SK-N-SH treated with all-trans-retinoic acid at 6 μM for 48 hours (cell line): ENCODE measurements at regions not wholly inside any gene's neighbourhood (a gene's known extent, or its start where the extent isn't known, plus 50 kb on each side); places are given as distances from the start of the nearest gene placed in this dataset.

Experiments used
- ATAC-seq: fragments of 200-7000 bp; cut with Tn5 transposase; 3 replicates; pipeline ENCODE4 v1.9.1; 2020; ENCODE audit warnings: mild to moderate bottlenecking, moderate library complexity
- ARNTL ChIP-seq: fragments of 450-650 bp; formaldehyde crosslinking; IDR thresholded peaks from 2 replicates; pipeline ENCODE4 v1.5.0; 2020; ENCODE audit warnings: low read depth, mild to moderate bottlenecking, moderate library complexity, borderline replicate concordance
- BACH2 ChIP-seq: fragments of 250-450 bp; sonication (Bioruptor Pico); IDR thresholded peaks from 2 replicates; pipeline ENCODE4 v1.9.0; 2021; ENCODE audit warnings: mild to moderate bottlenecking, borderline replicate concordance
- CSDC2 ChIP-seq: fragments of 250-450 bp; sonication (Bioruptor Pico); IDR thresholded peaks from 2 replicates; pipeline ENCODE4 v1.5.0; 2020; ENCODE audit warnings: mild to moderate bottlenecking, moderate library complexity
- ESRRG ChIP-seq: fragments of 250-450 bp; sonication (Bioruptor Pico); IDR thresholded peaks from 2 replicates; pipeline ENCODE4 v1.6.1; 2021; ENCODE audit warnings: mild to moderate bottlenecking
- GLIS3 ChIP-seq: fragments of 250-450 bp; sonication (Bioruptor Pico); IDR thresholded peaks from 2 replicates; pipeline ENCODE4 v1.5.0; 2020; ENCODE audit warnings: mild to moderate bottlenecking, moderate library complexity
- ISL1 ChIP-seq: fragments of 250-450 bp; sonication (Bioruptor Pico); IDR thresholded peaks from 2 replicates; pipeline ENCODE4 v2.1.2; 2022; ENCODE audit warnings: mild to moderate bottlenecking, moderate library complexity
- OSR1 ChIP-seq: fragments of 250-450 bp; sonication (Bioruptor Pico); IDR thresholded peaks from 2 replicates; pipeline ENCODE4 v1.8.0; 2022; ENCODE audit warnings: moderate library complexity, mild to moderate bottlenecking, inconsistent platforms
- RARB ChIP-seq: fragments of 250-450 bp; sonication (Bioruptor Pico); IDR thresholded peaks from 2 replicates; pipeline ENCODE4 v1.8.0; 2021; ENCODE audit warnings: mild to moderate bottlenecking, moderate library complexity
- SNAI2 ChIP-seq: fragments of 250-450 bp; sonication (Bioruptor Pico); IDR thresholded peaks from 2 replicates; pipeline ENCODE4 v1.5.0; 2020; ENCODE audit warnings: mild to moderate bottlenecking, moderate library complexity
- TCF4 ChIP-seq: fragments of 250-450 bp; sonication (Bioruptor Pico); IDR thresholded peaks from 2 replicates; pipeline ENCODE4 v1.8.0; 2021; ENCODE audit warnings: mild to moderate bottlenecking, moderate library complexity, borderline replicate concordance
- TOX ChIP-seq: fragments of 250-450 bp; sonication (Bioruptor Pico); IDR thresholded peaks from 2 replicates; pipeline ENCODE4 v1.8.0; 2021; ENCODE audit warnings: mild to moderate bottlenecking, moderate library complexity, borderline replicate concordance
- ZC3H10 ChIP-seq: fragments of 250-450 bp; sonication (Bioruptor Pico); IDR thresholded peaks from 2 replicates; pipeline ENCODE4 v1.5.1; 2021; ENCODE audit warnings: mild to moderate bottlenecking, moderate library complexity
- ZFP30 ChIP-seq: fragments of 450-650 bp; formaldehyde crosslinking; IDR thresholded peaks from 2 replicates; pipeline ENCODE4 v1.5.0; 2022; ENCODE audit warnings: mild to moderate bottlenecking, moderate library complexity
- ZNF565 ChIP-seq: fragments of 450-650 bp; formaldehyde crosslinking; conservative IDR thresholded peaks from 2 replicates; pipeline ENCODE4 v1.5.0; 2020; ENCODE audit warnings: low read depth, mild to moderate bottlenecking, moderate library complexity
- ZNF70 ChIP-seq: fragments of 450-650 bp; formaldehyde crosslinking; IDR thresholded peaks from 2 replicates; pipeline ENCODE4 v1.5.0; 2020; ENCODE audit warnings: mild to moderate bottlenecking, moderate library complexity
- ZNF8 ChIP-seq: fragments of 450-650 bp; formaldehyde crosslinking; IDR thresholded peaks from 2 replicates; pipeline ENCODE4 v1.5.0; 2020; ENCODE audit warnings: mild to moderate bottlenecking, moderate library complexity
- TF ChIP-seq, protein P1 (sequence below): fragments of 250-450 bp; sonication (Bioruptor Pico); IDR thresholded peaks from 2 replicates; pipeline ENCODE4 v1.5.1; 2021; ENCODE audit warnings: mild to moderate bottlenecking, moderate library complexity
- TF ChIP-seq, protein P2 (sequence below): fragments of 250-450 bp; sonication (Bioruptor Pico); IDR thresholded peaks from 2 replicates; pipeline ENCODE4 v1.8.0; 2021; ENCODE audit warnings: low read depth, mild to moderate bottlenecking, moderate library complexity, borderline replicate concordance
- TF ChIP-seq, protein P3 (sequence below): fragments of 250-450 bp; sonication (Bioruptor Pico); IDR thresholded peaks from 2 replicates; pipeline ENCODE4 v1.5.0; 2020; ENCODE audit warnings: mild to moderate bottlenecking, moderate library complexity
- TF ChIP-seq, protein P4 (sequence below): fragments of 250-450 bp; sonication (Bioruptor Pico); IDR thresholded peaks from 2 replicates; pipeline ENCODE4 v1.8.0; 2020; ENCODE audit warnings: mild to moderate bottlenecking, moderate library complexity, borderline replicate concordance

DNA sequence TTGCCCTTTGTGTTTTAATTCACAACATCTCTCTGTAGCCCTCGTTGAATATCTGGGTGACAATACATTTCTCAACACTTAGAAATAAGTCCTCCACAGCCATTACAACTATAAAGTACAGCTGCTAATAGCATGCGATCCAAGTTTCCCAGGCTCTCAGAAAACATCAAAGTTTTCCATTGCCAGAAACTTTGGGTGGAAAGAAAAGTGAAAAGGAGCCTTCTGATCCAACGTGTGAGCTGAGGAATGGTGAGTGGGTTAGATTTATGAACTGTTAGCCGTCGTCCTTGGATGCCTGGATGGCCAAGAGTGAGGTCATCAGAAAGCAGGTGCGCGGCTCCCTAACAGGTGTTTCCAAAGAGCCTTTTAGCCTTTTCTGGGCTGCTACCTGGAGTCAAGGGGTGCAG lies 258.0 kb downstream of the PMP22 start:
- no peak for ATAC-seq

DNA sequence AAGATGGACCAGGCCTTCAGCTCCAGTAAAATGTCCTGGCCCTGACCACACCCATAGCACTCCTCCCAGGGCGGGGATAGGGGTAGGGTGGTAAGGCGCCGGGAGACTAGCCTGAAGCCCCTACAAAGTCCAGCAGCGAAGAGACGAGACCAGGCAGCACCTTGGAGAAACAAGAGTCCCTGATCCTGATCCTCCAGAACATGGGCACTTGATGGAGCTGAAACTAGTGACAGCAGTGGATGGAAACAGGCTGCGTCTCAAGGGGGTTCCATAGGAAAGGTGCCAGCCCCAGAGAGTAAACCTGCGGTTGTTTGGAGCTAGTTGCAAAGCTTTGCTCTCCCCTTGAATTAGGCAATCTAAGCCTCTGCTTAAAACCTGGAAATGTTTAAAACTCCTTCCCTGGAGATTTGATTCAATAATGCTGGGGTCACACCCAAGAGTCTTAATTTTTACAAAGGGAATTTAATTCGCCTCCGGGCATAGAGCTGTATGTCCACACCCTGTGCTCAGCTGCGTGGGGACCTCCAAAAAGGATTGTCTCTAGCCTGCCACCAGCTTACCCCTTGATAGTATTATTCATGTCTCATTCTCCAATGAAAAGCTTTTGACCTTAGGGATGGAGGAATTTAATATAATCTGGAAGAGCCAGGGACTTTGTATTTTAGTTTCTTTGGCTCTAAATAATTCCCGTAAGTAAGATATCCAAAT lies 258.6 kb downstream of the PMP22 start:
- no peak for ATAC-seq
- no peak for TF ChIP-seq ZNF8
- TF ChIP-seq GLIS3, result no peak
- no peak for TF ChIP-seq SNAI2 (CRISPR knock-in tag)
- no peak for TF ChIP-seq BACH2
- TF ChIP-seq, protein P1, sequence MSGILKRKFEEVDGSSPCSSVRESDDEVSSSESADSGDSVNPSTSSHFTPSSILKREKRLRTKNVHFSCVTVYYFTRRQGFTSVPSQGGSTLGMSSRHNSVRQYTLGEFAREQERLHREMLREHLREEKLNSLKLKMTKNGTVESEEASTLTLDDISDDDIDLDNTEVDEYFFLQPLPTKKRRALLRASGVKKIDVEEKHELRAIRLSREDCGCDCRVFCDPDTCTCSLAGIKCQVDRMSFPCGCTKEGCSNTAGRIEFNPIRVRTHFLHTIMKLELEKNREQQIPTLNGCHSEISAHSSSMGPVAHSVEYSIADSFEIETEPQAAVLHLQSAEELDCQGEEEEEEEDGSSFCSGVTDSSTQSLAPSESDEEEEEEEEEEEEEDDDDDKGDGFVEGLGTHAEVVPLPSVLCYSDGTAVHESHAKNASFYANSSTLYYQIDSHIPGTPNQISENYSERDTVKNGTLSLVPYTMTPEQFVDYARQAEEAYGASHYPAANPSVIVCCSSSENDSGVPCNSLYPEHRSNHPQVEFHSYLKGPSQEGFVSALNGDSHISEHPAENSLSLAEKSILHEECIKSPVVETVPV (CRISPR knock-in tag), result no peak
- TF ChIP-seq ZNF565, result no peak
- TF ChIP-seq ESRRG (CRISPR knock-in tag), result no peak
- no peak for TF ChIP-seq ISL1 (CRISPR knock-in tag)

More for the DNA sequence above, 258.0 kb downstream of the PMP22 start:
- TF ChIP-seq TOX (CRISPR knock-in tag), result no peak

DNA sequence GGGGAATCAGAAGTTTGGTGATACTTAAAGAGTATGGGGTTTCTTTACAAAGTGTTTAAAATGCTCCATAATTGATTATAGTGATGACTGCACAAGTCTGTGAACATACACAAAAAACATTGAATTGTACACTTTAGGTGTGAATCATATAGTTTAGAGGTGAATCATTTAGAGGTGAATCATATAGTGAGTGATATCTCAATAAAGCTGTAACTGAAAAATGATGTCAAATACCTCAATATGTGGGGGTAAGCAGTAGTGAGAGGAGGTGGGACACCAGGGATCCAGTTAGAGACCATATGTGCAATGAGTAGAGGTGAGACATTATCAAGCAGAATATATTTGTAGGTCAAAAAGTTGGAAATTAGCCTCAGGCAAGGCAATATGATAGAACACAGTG lies 264.5 kb downstream of the PMP22 start:
- no peak for ATAC-seq
- TF ChIP-seq ARNTL (CRISPR knock-in tag) (no peak), RARB (CRISPR knock-in tag) (no peak), TCF4 (CRISPR knock-in tag) (no peak), ZNF8 (no peak), ZFP30 (no peak), ISL1 (CRISPR knock-in tag) (no peak), GLIS3 (no peak), ZNF70 (CRISPR knock-in tag) (no peak), CSDC2 (CRISPR knock-in tag) (no peak)
- TF ChIP-seq, protein P2, sequence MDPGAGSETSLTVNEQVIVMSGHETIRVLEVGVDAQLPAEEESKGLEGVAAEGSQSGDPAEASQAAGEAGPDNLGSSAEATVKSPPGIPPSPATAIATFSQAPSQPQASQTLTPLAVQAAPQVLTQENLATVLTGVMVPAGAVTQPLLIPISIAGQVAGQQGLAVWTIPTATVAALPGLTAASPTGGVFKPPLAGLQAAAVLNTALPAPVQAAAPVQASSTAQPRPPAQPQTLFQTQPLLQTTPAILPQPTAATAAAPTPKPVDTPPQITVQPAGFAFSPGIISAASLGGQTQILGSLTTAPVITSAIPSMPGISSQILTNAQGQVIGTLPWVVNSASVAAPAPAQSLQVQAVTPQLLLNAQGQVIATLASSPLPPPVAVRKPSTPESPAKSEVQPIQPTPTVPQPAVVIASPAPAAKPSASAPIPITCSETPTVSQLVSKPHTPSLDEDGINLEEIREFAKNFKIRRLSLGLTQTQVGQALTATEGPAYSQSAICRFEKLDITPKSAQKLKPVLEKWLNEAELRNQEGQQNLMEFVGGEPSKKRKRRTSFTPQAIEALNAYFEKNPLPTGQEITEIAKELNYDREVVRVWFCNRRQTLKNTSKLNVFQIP (CRISPR knock-in tag), result no peak
- TF ChIP-seq, protein P3, sequence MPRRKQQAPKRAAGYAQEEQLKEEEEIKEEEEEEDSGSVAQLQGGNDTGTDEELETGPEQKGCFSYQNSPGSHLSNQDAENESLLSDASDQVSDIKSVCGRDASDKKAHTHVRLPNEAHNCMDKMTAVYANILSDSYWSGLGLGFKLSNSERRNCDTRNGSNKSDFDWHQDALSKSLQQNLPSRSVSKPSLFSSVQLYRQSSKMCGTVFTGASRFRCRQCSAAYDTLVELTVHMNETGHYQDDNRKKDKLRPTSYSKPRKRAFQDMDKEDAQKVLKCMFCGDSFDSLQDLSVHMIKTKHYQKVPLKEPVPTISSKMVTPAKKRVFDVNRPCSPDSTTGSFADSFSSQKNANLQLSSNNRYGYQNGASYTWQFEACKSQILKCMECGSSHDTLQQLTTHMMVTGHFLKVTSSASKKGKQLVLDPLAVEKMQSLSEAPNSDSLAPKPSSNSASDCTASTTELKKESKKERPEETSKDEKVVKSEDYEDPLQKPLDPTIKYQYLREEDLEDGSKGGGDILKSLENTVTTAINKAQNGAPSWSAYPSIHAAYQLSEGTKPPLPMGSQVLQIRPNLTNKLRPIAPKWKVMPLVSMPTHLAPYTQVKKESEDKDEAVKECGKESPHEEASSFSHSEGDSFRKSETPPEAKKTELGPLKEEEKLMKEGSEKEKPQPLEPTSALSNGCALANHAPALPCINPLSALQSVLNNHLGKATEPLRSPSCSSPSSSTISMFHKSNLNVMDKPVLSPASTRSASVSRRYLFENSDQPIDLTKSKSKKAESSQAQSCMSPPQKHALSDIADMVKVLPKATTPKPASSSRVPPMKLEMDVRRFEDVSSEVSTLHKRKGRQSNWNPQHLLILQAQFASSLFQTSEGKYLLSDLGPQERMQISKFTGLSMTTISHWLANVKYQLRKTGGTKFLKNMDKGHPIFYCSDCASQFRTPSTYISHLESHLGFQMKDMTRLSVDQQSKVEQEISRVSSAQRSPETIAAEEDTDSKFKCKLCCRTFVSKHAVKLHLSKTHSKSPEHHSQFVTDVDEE (CRISPR knock-in tag), result no peak
- TF ChIP-seq, protein P1 (CRISPR knock-in tag), result no peak
- TF ChIP-seq, protein P4, sequence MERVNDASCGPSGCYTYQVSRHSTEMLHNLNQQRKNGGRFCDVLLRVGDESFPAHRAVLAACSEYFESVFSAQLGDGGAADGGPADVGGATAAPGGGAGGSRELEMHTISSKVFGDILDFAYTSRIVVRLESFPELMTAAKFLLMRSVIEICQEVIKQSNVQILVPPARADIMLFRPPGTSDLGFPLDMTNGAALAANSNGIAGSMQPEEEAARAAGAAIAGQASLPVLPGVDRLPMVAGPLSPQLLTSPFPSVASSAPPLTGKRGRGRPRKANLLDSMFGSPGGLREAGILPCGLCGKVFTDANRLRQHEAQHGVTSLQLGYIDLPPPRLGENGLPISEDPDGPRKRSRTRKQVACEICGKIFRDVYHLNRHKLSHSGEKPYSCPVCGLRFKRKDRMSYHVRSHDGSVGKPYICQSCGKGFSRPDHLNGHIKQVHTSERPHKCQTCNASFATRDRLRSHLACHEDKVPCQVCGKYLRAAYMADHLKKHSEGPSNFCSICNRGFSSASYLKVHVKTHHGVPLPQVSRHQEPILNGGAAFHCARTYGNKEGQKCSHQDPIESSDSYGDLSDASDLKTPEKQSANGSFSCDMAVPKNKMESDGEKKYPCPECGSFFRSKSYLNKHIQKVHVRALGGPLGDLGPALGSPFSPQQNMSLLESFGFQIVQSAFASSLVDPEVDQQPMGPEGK (CRISPR knock-in tag), result no peak

DNA sequence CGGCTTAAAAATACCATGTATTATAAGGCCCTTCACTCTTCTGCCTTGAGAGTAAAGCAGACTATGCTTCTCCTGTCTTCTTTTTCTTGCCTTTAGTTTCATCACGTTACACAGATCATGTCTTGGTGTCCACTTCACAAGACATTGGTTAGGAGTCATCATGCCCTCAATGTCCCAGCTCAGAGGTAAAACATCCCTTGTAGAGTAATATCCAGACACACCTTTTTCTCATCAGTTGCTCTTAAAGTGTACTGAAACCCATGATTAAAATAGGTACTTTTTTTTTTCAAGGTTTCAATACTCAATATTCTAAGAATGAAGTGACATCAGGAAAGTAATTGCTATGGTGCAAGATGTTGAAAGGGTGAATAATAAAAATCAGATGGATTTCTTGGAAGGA lies 267.8 kb downstream of the PMP22 start:
- TF ChIP-seq ZNF565 (no peak), BACH2 (no peak), ZFP30 (no peak), RARB (CRISPR knock-in tag) (no peak), OSR1 (CRISPR knock-in tag) (no peak), CSDC2 (CRISPR knock-in tag) (no peak), ZC3H10 (CRISPR knock-in tag) (no peak), TOX (CRISPR knock-in tag) (no peak), ZNF8 (no peak)
- TF ChIP-seq, protein P2 (CRISPR knock-in tag), result no peak
- TF ChIP-seq, protein P4 (CRISPR knock-in tag), result no peak
- TF ChIP-seq, protein P1 (CRISPR knock-in tag), result no peak
- ATAC-seq, result no peak
